ENCODE measurements at regions not wholly inside any gene's neighbourhood (a gene's known extent, or its start where the extent isn't known, plus 50 kb on each side); places are given as distances from the start of the nearest gene placed in this dataset.

DNA sequence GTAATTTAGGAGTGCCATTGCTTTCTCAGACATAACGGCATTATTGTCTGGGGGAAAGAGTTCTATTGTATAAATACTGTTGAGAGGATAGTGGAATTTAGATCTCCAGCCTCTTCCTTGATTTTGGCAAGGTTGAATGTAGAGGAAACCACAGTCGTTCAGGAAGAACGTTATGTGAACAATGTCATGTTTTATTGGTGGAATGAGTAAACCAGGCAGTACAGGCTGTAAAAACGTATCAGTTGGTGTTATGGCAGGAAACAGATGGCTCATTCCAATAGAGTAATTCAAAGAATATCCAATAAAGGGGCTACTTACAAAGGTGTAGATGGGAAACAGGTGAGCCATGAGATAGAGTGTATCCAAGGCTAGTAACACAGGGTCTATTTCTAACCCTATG is 123.6 kb upstream of the SLC35B3 start:
- TF ChIP-seq, protein P1, sequence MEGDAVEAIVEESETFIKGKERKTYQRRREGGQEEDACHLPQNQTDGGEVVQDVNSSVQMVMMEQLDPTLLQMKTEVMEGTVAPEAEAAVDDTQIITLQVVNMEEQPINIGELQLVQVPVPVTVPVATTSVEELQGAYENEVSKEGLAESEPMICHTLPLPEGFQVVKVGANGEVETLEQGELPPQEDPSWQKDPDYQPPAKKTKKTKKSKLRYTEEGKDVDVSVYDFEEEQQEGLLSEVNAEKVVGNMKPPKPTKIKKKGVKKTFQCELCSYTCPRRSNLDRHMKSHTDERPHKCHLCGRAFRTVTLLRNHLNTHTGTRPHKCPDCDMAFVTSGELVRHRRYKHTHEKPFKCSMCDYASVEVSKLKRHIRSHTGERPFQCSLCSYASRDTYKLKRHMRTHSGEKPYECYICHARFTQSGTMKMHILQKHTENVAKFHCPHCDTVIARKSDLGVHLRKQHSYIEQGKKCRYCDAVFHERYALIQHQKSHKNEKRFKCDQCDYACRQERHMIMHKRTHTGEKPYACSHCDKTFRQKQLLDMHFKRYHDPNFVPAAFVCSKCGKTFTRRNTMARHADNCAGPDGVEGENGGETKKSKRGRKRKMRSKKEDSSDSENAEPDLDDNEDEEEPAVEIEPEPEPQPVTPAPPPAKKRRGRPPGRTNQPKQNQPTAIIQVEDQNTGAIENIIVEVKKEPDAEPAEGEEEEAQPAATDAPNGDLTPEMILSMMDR (IDR thresholded peaks at IDR 0.05), result no peak
- peaks cover 0 to 4% (median 0%) of the 10 kb centered on the region in 7 donors for H3K9me3 Mint-ChIP-seq
- H2AFZ ChIP-seq (ENCODE audit: insufficient read depth, low read depth, low read length, poor library complexity, severe bottlenecking), result no peak overlapping the region
- H3K4me3 ChIP-seq (replicated peaks in 1 of 3; ENCODE audit: low read depth in 2 of 3, low read length in 3 of 3), result no peak overlapping the region
- H3K27ac ChIP-seq (ENCODE audit: low read depth in 1 of 2, low read length in 2 of 2), result no peak overlapping the region
- H4K20me1 ChIP-seq (ENCODE audit: insufficient read depth, low read length), result no peaks in the 10 kb centered on the region
- no peaks in the 10 kb centered on the region for H3K27me3 ChIP-seq (ENCODE audit: control insufficient read depth in 2 of 2, insufficient read depth in 2 of 2, low read length in 2 of 2)
- H3K36me3 Mint-ChIP-seq, result no peaks in the 10 kb centered on the region
- no peaks in the 10 kb centered on the region for H3K9me3 ChIP-seq (replicated peaks in 1 of 2; ENCODE audit: control insufficient read depth in 1 of 2, insufficient read depth in 1 of 2, low read length in 2 of 2)
- no peak overlapping the region for H3K9ac ChIP-seq (ENCODE audit: insufficient read depth, low read length, poor library complexity, severe bottlenecking)
- no peak for DNase-seq
- H3K4me3 Mint-ChIP-seq, result no peak overlapping the region
- H3K27ac Mint-ChIP-seq, result no peak overlapping the region
- H3K27me3 Mint-ChIP-seq (ENCODE audit: low read depth in 3 of 3), result peaks cover 0 to 1% (median 0%) of the 10 kb centered on the region in 3 donors
- H3K4me2 ChIP-seq (replicated peaks; ENCODE audit: extremely low read depth, low read length, poor library complexity, severe bottlenecking), result no peak overlapping the region
- H3K36me3 ChIP-seq (replicated peaks in 1 of 2; ENCODE audit: control insufficient read depth in 1 of 2, insufficient read depth in 2 of 2, low read length in 2 of 2), result no peaks in the 10 kb centered on the region
- no peaks in the 10 kb centered on the region for H3K4me1 ChIP-seq (ENCODE audit: control insufficient read depth in 1 of 2, insufficient read depth in 2 of 2, low read length in 2 of 2)
- no peaks in the 10 kb centered on the region for H3K4me1 Mint-ChIP-seq
- intact Hi-C loops (cut with micrococcal nuclease), result no loop called here
- H3K79me2 ChIP-seq (ENCODE audit: insufficient read depth, low read length), result no peaks in the 10 kb centered on the region
- WGBS (ENCODE audit: insufficient coverage), result 29% methylated on average over 4 of the region's 4 CpGs

DNA sequence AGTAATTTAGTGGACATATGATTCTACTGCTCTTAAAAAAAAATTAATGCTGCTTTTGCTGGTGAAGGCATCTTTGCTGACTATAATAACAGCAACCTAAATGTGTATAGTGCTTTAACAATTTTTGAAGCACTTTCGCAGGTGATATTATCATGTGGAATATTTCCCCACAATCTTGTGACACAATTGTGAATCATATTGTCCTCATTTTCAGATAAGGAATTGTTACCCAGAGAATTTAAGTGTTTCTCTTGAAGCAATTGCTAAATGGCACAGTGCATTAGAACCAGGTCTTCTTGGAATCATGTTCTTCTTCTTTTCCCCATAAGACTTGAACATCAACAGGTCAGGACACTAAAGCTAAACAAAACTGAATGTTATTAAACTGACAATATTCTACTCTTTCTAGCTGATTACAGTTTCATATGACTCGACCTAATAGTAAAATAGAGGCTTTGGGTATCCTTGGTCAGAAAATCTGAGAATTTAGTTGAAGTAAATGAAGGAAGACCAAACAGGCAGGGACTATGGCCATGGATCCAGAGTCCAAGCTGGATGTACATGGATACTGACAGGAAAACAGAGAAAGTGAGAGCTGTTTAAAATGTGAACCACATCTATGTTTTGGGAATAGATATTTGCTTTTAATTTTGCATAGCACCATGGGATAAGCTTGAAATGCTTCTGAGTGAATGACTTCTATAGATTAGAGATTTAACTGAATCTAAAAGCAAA is 121.8 kb upstream of the SLC35B3 start:
- Histone ChIP-seq H3K9ac (ENCODE audit: insufficient read depth, low read length, poor library complexity, severe bottlenecking) (no peak overlapping the region), H3K9me3 (replicated peaks in 1 of 2; ENCODE audit: control insufficient read depth in 1 of 2, insufficient read depth in 1 of 2, low read length in 2 of 2) (no peaks in the 10 kb centered on the region), H3K27me3 (ENCODE audit: control insufficient read depth in 2 of 2, insufficient read depth in 2 of 2, low read length in 2 of 2) (no peaks in the 10 kb centered on the region), H2AFZ (ENCODE audit: insufficient read depth, low read depth, low read length, poor library complexity, severe bottlenecking) (no peak overlapping the region), H3K27ac (ENCODE audit: low read depth in 1 of 2, low read length in 2 of 2) (no peak overlapping the region), H3K79me2 (ENCODE audit: insufficient read depth, low read length) (no peaks in the 10 kb centered on the region), H4K20me1 (ENCODE audit: insufficient read depth, low read length) (no peaks in the 10 kb centered on the region), H3K4me3 (replicated peaks in 1 of 3; ENCODE audit: low read depth in 2 of 3, low read length in 3 of 3) (no peak overlapping the region), H3K4me1 (ENCODE audit: control insufficient read depth in 1 of 2, insufficient read depth in 2 of 2, low read length in 2 of 2) (no peaks in the 10 kb centered on the region), H3K4me2 (replicated peaks; ENCODE audit: extremely low read depth, low read length, poor library complexity, severe bottlenecking) (no peak overlapping the region), H3K36me3 (replicated peaks in 1 of 2; ENCODE audit: control insufficient read depth in 1 of 2, insufficient read depth in 2 of 2, low read length in 2 of 2) (no peaks in the 10 kb centered on the region)
- Mint-ChIP-seq H3K4me1 (no peaks in the 10 kb centered on the region), H3K36me3 (no peaks in the 10 kb centered on the region), H3K4me3 (no peak overlapping the region), H3K27me3 (ENCODE audit: low read depth in 3 of 3) (peaks cover 0 to 2% (median 1%) of the 10 kb centered on the region in 3 donors), H3K9me3 (peaks cover 0 to 4% (median 0%) of the 10 kb centered on the region in 7 donors), H3K27ac (no peak overlapping the region)
- WGBS (ENCODE audit: insufficient coverage), result 80% methylated on average over 1 of the region's 2 CpGs
- intact Hi-C loops (cut with micrococcal nuclease), result no loop called here
- TF ChIP-seq, protein P1 (IDR thresholded peaks at IDR 0.05), result no peak
- no peak for DNase-seq
